A673 (cell line): ENCODE measurements at regions not wholly inside any gene's neighbourhood (a gene's known extent, or its start where the extent isn't known, plus 50 kb on each side); places are given as distances from the start of the nearest gene placed in this dataset.

Source experiments
- CTCF ChIP-seq: fragments of 300-800, 200-600 bp; sonication (generic); conservative IDR thresholded peaks from 2 replicates; pipeline ENCODE4 v1.5.1; 2017; ENCODE audit warnings: low read depth, mild to moderate bottlenecking, antibody characterized with exemption, low read length, moderate library complexity, mixed read lengths
- EZH2 ChIP-seq: fragments of 200-600 bp; sonication (generic); IDR thresholded peaks from 2 replicates; pipeline ENCODE4 v1.6.1; 2017; ENCODE audit warnings: borderline replicate concordance, low read depth, mild to moderate bottlenecking, mixed read lengths, antibody characterized with exemption, low read length; ENCODE audit not compliant: poor library complexity, severe bottlenecking

DNA sequence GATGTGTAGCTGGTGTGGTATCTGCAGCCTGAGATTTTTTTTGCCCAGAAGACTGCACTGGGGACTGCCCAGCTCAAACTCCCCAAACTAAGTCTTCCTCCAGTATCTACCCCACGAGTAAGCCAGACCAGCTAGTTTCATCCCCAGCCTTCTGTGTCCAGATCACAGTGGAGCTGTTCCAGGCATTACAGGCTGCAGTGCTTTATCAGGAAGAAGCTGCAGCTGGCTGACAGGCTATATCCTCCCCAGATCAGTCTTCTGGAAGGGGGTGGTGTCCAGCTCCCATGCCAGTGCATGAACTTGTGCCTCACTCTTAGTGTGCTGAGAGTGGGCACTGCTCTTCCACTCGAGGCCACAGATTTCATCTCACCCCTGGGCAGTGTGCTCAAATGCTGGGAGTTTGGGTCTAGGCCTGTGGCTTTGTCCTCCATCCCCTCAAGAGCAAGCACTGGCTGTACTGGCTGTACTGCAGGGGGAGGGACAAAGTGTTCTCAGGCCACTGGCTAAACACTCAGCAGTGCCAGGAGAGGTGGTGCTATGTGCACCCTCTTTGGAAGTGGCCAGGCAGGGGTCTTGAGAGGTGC lies 679.1 kb upstream of the COBL start:
- TF ChIP-seq CTCF: no peak
- TF ChIP-seq EZH2: no peak
